ENCODE measurements at regions not wholly inside any gene's neighbourhood (a gene's known extent, or its start where the extent isn't known, plus 50 kb on each side); places are given as distances from the start of the nearest gene placed in this dataset.
"Not testable (repeated sequence)": the region's sequence is repeated elsewhere in the genome, so short reads cannot be mapped to it uniquely, and the experiment has no call there.

DNA sequence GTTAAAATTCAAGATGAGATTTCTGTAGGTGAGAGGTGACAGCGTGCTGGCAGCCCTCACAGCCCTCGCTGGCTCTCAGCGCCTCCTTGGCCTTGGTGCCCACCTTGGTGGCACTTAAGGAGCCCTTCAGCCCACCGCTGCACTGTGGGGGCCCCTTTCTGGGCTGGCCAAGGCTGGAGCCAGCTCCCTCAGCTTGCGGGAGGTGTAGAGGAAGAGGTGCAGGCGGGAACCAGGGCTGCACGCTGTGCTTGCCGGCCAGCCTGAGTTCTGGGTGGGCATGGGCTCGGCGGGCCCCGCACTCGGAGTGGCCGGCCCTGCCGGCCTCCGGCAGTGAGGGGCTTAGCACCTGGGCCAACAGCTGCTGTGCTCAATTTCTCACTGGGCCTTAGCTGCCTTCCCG, 320.0 kb upstream of the VWC2 start:
- Histone ChIP-seq H3K9me3 (ENCODE audit: control insufficient read depth, insufficient read depth, low read length) (no peaks in the 10 kb centered on the region), H3K4me1 (ENCODE audit: insufficient read depth, low read length) (no peaks in the 10 kb centered on the region), H3K36me3 (ENCODE audit: insufficient read depth, low read length) (no peaks in the 10 kb centered on the region), H3K9ac (ENCODE audit: low read depth, low read length) (no peak overlapping the region)

DNA sequence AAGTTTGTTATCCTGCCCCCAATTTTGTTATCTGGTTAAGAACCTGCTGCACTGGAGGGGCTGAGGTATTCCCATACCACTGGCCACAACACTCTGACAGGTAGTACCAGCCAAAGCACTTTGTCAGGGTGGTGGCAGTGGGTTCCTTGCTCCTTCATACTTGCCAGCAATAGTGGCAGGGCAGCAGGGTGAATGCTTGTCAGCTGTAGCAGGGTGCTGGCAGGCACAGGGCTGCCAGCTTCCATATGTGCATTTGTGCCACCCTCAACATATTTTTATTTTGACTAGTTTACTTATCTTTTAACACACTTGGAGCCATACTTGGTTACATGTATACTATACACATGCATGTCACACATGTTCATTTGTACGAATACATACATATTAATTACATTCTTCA, 294.0 kb upstream of the VWC2 start:
- Histone ChIP-seq H3K9me3 (ENCODE audit: control insufficient read depth, insufficient read depth, low read length) (peaks cover 3% of the 10 kb centered on the region), H3K9ac (ENCODE audit: low read depth, low read length) (no peak overlapping the region), H3K36me3 (ENCODE audit: insufficient read depth, low read length) (no peaks in the 10 kb centered on the region), H3K4me1 (ENCODE audit: insufficient read depth, low read length) (no peaks in the 10 kb centered on the region)

GRCh38 chr7:49479936-49480544, 293.4 kb upstream of the VWC2 start:
- Histone ChIP-seq H3K36me3 (ENCODE audit: insufficient read depth, low read length) (no peaks in the 10 kb centered on the region), H3K9ac (ENCODE audit: low read depth, low read length) (no peak overlapping the region), H3K4me1 (ENCODE audit: insufficient read depth, low read length) (no peaks in the 10 kb centered on the region), H3K9me3 (ENCODE audit: control insufficient read depth, insufficient read depth, low read length) (peaks cover 3% of the 10 kb centered on the region)

- H3K9me3 ChIP-seq (ENCODE audit: control insufficient read depth, insufficient read depth, low read length), result peaks cover 3% of the 10 kb centered on the region
- H3K4me1 ChIP-seq (ENCODE audit: insufficient read depth, low read length), result no peaks in the 10 kb centered on the region
- H3K9ac ChIP-seq (ENCODE audit: low read depth, low read length), result no peak overlapping the region
- no peaks in the 10 kb centered on the region for H3K36me3 ChIP-seq (ENCODE audit: insufficient read depth, low read length)
Observed at GRCh38 chr7:49481075-49481474, 292.4 kb upstream of the VWC2 start.

- H3K9ac ChIP-seq (ENCODE audit: low read depth, low read length), result no peak overlapping the region
- H3K36me3 ChIP-seq (ENCODE audit: insufficient read depth, low read length), result no peaks in the 10 kb centered on the region
- H3K4me1 ChIP-seq (ENCODE audit: insufficient read depth, low read length), result peaks cover 14% of the 10 kb centered on the region; the same call in 1 of the 2 replicates
- H3K9me3 ChIP-seq (ENCODE audit: control insufficient read depth, insufficient read depth, low read length), result peaks cover 3% of the 10 kb centered on the region
Observed at GRCh38 chr7:49483142-49483541, 290.3 kb upstream of the VWC2 start.

- H3K4me1 ChIP-seq (ENCODE audit: insufficient read depth, low read length), result peaks cover 14% of the 10 kb centered on the region; the same call in 1 of the 2 replicates
- no peaks in the 10 kb centered on the region for H3K9me3 ChIP-seq (ENCODE audit: control insufficient read depth, insufficient read depth, low read length)
Observed at GRCh38 chr7:49486974-49487829, 286.2 kb upstream of the VWC2 start.

GRCh38 chr7:49487830-49488140, 285.7 kb upstream of the VWC2 start:
- Histone ChIP-seq H3K4me1 (ENCODE audit: insufficient read depth, low read length) (peaks cover 14% of the 10 kb centered on the region; the same call in 1 of the 2 replicates), H3K36me3 (ENCODE audit: insufficient read depth, low read length) (no peaks in the 10 kb centered on the region), H3K9ac (ENCODE audit: low read depth, low read length) (no peak overlapping the region), H3K9me3 (ENCODE audit: control insufficient read depth, insufficient read depth, low read length) (no peaks in the 10 kb centered on the region)

More at GRCh38 chr7:49486974-49487829, 286.2 kb upstream of the VWC2 start:
- Histone ChIP-seq H3K36me3 (ENCODE audit: insufficient read depth, low read length) (no peaks in the 10 kb centered on the region), H3K9ac (ENCODE audit: low read depth, low read length) (no peak overlapping the region)

- Histone ChIP-seq H3K9me3 (ENCODE audit: control insufficient read depth, insufficient read depth, low read length) (no peaks in the 10 kb centered on the region), H3K4me1 (ENCODE audit: insufficient read depth, low read length) (peaks cover 14% of the 10 kb centered on the region; the same call in 1 of the 2 replicates), H3K36me3 (ENCODE audit: insufficient read depth, low read length) (no peaks in the 10 kb centered on the region), H3K9ac (ENCODE audit: low read depth, low read length) (no peak overlapping the region)
Observed at GRCh38 chr7:49488573-49488972, 284.9 kb upstream of the VWC2 start.

DNA sequence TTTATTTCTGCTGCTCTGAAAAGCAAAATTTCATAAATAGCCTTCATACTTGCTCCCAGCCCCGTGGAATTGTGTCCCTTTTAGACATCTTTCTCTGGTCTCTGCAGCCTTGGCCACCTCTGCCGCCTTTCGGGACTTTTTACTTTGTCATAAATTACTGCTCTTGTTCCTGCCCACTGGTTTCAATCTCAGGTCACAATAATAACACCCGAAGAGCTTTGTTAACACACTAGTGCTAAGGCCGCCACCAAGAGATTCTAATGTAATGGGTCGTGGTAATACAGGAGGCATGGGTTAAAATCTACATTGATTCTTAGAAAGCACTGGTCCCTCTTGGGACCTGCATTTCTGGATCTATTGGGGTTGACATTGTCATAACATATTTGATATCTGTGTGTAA, 276.0 kb upstream of the VWC2 start:
- H3K9ac ChIP-seq (ENCODE audit: low read depth, low read length), result no peak overlapping the region
- no peaks in the 10 kb centered on the region for H3K36me3 ChIP-seq (ENCODE audit: insufficient read depth, low read length)
- no peaks in the 10 kb centered on the region for H3K9me3 ChIP-seq (ENCODE audit: control insufficient read depth, insufficient read depth, low read length)

GRCh38 chr7:49500741-49501140, 272.7 kb upstream of the VWC2 start:
- no peak overlapping the region for H3K9ac ChIP-seq (ENCODE audit: low read depth, low read length)
- no peaks in the 10 kb centered on the region for H3K9me3 ChIP-seq (ENCODE audit: control insufficient read depth, insufficient read depth, low read length)
- H3K36me3 ChIP-seq (ENCODE audit: insufficient read depth, low read length), result no peaks in the 10 kb centered on the region
- H3K4me1 ChIP-seq (ENCODE audit: insufficient read depth, low read length), result no peaks in the 10 kb centered on the region

More for the DNA sequence above, 276.0 kb upstream of the VWC2 start:
- no peaks in the 10 kb centered on the region for H3K4me1 ChIP-seq (ENCODE audit: insufficient read depth, low read length)

DNA sequence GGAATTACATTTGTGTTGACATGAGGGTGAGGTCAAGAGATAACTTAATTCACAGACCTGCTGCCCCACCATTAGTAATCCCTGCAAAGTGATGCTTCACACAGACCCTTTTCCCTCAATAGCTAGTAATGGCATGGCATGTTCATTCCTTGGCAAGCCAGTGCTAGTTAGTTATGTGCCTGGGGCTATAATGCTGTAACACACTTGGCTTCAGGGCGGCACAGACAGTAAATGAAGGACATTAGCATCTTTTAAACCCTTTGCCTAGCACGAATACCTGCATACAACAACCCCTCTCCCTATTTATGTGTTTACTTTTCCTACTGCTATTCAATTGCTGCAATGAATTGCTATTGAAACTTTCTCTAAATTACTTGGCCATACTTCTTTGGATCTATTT, 266.2 kb upstream of the VWC2 start:
- not testable (repeated sequence) for H3K36me3 ChIP-seq (ENCODE audit: insufficient read depth, low read length); H3K4me1 ChIP-seq (ENCODE audit: insufficient read depth, low read length); H3K9ac ChIP-seq (ENCODE audit: low read depth, low read length); H3K9me3 ChIP-seq (ENCODE audit: control insufficient read depth, insufficient read depth, low read length)

- no peaks in the 10 kb centered on the region; the same call in 1 of the 2 replicates for H3K9me3 ChIP-seq (ENCODE audit: control insufficient read depth, insufficient read depth, low read length)
Observed at GRCh38 chr7:49513911-49514310, 259.5 kb upstream of the VWC2 start.

DNA sequence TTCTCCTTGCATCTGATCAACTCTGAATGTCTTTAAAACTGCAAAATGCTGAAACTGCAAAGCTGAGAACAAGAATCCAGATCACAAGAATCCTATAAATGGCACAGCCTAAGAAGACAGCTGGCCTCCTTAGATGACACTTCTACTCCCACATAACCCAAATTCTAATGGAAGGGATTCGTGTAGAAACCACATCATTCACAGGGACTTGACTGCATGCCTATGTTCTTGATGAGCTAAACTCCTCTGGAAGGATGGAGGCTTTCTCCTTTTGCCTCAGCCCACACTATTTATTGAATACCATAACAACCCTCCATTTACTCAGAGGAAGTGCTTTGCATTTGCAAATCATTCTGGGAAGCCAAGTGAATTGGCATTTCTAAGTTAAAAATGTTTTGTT, 252.5 kb upstream of the VWC2 start:
- H3K36me3 ChIP-seq (ENCODE audit: insufficient read depth, low read length), result no peaks in the 10 kb centered on the region
- peaks cover 15% of the 10 kb centered on the region; the same call in 1 of the 2 replicates for H3K4me1 ChIP-seq (ENCODE audit: insufficient read depth, low read length)
- H3K9me3 ChIP-seq (ENCODE audit: control insufficient read depth, insufficient read depth, low read length), result no peaks in the 10 kb centered on the region
- no peak overlapping the region for H3K9ac ChIP-seq (ENCODE audit: low read depth, low read length)

More at GRCh38 chr7:49513911-49514310, 259.5 kb upstream of the VWC2 start:
- Histone ChIP-seq H3K9ac (ENCODE audit: low read depth, low read length) (no peak overlapping the region), H3K4me1 (ENCODE audit: insufficient read depth, low read length) (no peaks in the 10 kb centered on the region), H3K36me3 (ENCODE audit: insufficient read depth, low read length) (no peaks in the 10 kb centered on the region)

GRCh38 chr7:49522111-49522510, 251.3 kb upstream of the VWC2 start:
- Histone ChIP-seq H3K4me1 (ENCODE audit: insufficient read depth, low read length) (peaks cover 15% of the 10 kb centered on the region; the same call in 1 of the 2 replicates), H3K36me3 (ENCODE audit: insufficient read depth, low read length) (no peaks in the 10 kb centered on the region), H3K9ac (ENCODE audit: low read depth, low read length) (no peak overlapping the region), H3K9me3 (ENCODE audit: control insufficient read depth, insufficient read depth, low read length) (no peaks in the 10 kb centered on the region)

DNA sequence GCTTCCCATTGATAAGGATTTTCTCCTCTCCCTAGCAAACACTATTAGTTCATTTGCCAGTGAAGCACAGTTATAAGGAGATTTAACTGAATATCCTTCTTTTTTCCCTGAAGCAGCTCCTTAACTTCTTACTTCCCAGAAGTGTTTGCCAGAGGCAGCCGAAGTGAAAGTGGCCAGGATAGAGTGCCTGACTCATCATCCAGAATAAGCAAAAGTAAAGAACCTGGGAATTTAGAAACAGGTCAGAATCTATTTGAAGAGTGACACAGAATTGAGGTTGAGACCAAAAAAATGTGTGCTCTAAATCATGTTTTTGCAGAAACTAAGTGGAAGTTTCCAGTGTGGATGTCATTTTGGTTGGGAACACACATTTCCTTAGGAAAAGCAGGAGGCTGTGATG, 249.6 kb upstream of the VWC2 start:
- Histone ChIP-seq H3K9ac (ENCODE audit: low read depth, low read length) (no peak overlapping the region), H3K9me3 (ENCODE audit: control insufficient read depth, insufficient read depth, low read length) (no peaks in the 10 kb centered on the region), H3K36me3 (ENCODE audit: insufficient read depth, low read length) (no peaks in the 10 kb centered on the region), H3K4me1 (ENCODE audit: insufficient read depth, low read length) (peaks cover 15% of the 10 kb centered on the region; the same call in 1 of the 2 replicates)

Measured in ES-I3 (cell line).